Keratinocyte (primary cell): ENCODE measurements at regions not wholly inside any gene's neighbourhood (a gene's known extent, or its start where the extent isn't known, plus 50 kb on each side); places are given as distances from the start of the nearest gene placed in this dataset.

ENCODE experiments used
- DNase-seq: peaks from one replicate; pipeline ENCODE4 v3.0.0-alpha.2; 2011; ENCODE audit warnings: low read depth, missing footprints, low spot score
- FAIRE-seq: peaks from 2 replicates; lab custom pipeline; 2011; peaks lifted over from hg19 to GRCh38; lab: Jason Lieb, UNC
- H2AFZ ChIP-seq: 2 replicates; pipeline ENCODE4 v1.6.0; 2012; ENCODE audit warnings: low read length, control low read depth, inconsistent platforms; ENCODE audit not compliant: control insufficient read depth
- H3K27ac ChIP-seq: 2 replicates; pipeline ENCODE4 v1.5.1; 2011; ENCODE audit warnings: low read length; ENCODE audit not compliant: control insufficient read depth, insufficient read depth
- H3K27me3 ChIP-seq: 3 replicates; pipeline ENCODE4 v1.6.0; 2011; ENCODE audit warnings: low read length; ENCODE audit not compliant: control insufficient read depth, insufficient read depth; ENCODE audit errors: extremely low read depth
- H3K36me3 ChIP-seq, 2 experiments: 2 replicates in 1 of 2; 3 replicates in 1 of 2; pipeline ENCODE4 v1.5.1; 2011; ENCODE audit warnings: low read length in 2 of 2, mild to moderate bottlenecking in 1 of 2; ENCODE audit not compliant: control insufficient read depth in 2 of 2, insufficient read depth in 2 of 2; ENCODE audit errors: extremely low read depth in 1 of 2
- H3K4me1 ChIP-seq: 3 replicates; pipeline ENCODE4 v1.5.1; 2011; ENCODE audit warnings: low read length; ENCODE audit not compliant: control insufficient read depth, insufficient read depth; ENCODE audit errors: extremely low read depth
- H3K4me2 ChIP-seq: 3 replicates; pipeline ENCODE4 v1.6.0; 2011; ENCODE audit warnings: low read depth, low read length; ENCODE audit not compliant: control insufficient read depth, insufficient read depth; ENCODE audit errors: extremely low read depth
- H3K4me3 ChIP-seq, 3 experiments: fragments of 200-600 bp in 1 of 3; sonication (generic) in 1 of 3; 2 replicates in 2 of 3; 3 replicates in 1 of 3; pipeline ENCODE4 v1.5.1; 2011 to 2016; ENCODE audit warnings: low read length in 3 of 3, mild to moderate bottlenecking in 3 of 3, control low read depth in 2 of 3, inconsistent platforms in 1 of 3, low read depth in 1 of 3, mixed read lengths in 1 of 3, mixed run types in 1 of 3, moderate library complexity in 1 of 3; ENCODE audit not compliant: control insufficient read depth in 2 of 3, insufficient read depth in 2 of 3; ENCODE audit errors: extremely low read depth in 1 of 3
- H3K79me2 ChIP-seq: 2 replicates; pipeline ENCODE4 v1.6.0; 2012; ENCODE audit warnings: low read length; ENCODE audit not compliant: control insufficient read depth, insufficient read depth
- H3K9ac ChIP-seq: 3 replicates; pipeline ENCODE4 v1.6.0; 2011; ENCODE audit warnings: low read length; ENCODE audit not compliant: control insufficient read depth, insufficient read depth; ENCODE audit errors: extremely low read depth
- H3K9me1 ChIP-seq: 3 replicates; pipeline ENCODE4 v1.6.0; 2011; ENCODE audit warnings: low read length; ENCODE audit not compliant: control insufficient read depth, insufficient read depth; ENCODE audit errors: extremely low read depth
- H3K9me3 ChIP-seq: 2 replicates; pipeline ENCODE4 v1.5.1; 2012; ENCODE audit warnings: low read depth, low read length; ENCODE audit not compliant: control insufficient read depth
- H4K20me1 ChIP-seq: 3 replicates; pipeline ENCODE4 v1.6.0; 2011; ENCODE audit warnings: low read length; ENCODE audit not compliant: control insufficient read depth, insufficient read depth; ENCODE audit errors: extremely low read depth
- EZH2 ChIP-seq: IDR thresholded peaks from one replicate; pipeline ENCODE4 v1.6.1; 2012; ENCODE audit warnings: inconsistent platforms, mild to moderate bottlenecking, low read length, moderate library complexity
- dilution Hi-C: fragments of 300-500 bp; cut with MboI; formaldehyde crosslinking; loops from one replicate; pipeline ENCODE4 v1.7.0; 2020; ENCODE audit warnings: low sequenced_read_pairs; ENCODE audit not compliant: extremely low pct_ligation_motif_present
- TF ChIP-seq, protein P1 (sequence below), 3 experiments: IDR thresholded peaks in 1 of 3; conservative IDR thresholded peaks in 1 of 3; optimal IDR thresholded peaks in 1 of 3; 2 replicates in 2 of 3; 3 replicates in 1 of 3; pipeline versions ENCODE3 to v1.5.1; 2011; ENCODE audit warnings: low read length in 3 of 3, mild to moderate bottlenecking in 3 of 3, moderate library complexity in 2 of 3, control low read depth in 1 of 3, inconsistent platforms in 1 of 3; ENCODE audit not compliant: insufficient read depth in 2 of 3; ENCODE audit errors: extremely low read depth in 1 of 3

DNA sequence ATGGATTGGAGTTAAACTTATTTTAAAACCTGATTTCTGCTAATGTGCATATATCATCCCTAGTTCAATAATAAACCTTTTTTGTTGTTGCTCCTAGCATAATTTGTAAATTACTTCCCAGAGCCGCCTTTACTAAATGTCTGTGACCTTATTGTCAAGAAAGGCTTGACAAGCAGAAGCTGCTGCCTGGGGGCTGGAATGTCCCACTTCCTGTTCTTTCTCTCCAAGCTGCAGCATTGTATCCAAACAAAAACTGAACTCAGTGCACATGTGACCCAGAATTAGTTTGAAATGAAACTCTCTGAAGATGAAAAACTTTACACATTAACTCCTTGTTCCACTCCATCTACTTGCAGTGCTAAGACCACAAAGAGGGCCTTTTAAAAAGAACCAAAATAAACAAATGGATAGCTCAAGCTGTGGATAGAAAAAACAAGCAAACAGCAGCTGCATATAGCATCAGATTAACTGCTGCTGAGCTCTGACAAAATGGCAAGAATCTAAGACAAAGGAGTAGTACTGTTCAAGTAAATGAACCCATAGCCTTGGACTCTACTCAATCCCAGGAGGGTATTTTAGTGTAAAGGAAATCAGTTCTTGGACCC lies 99.8 kb upstream of the NEUROD1 start:
- no peak overlapping the region for H3K4me3 ChIP-seq
- no peaks in the 10 kb centered on the region for H3K27me3 ChIP-seq
- no peaks in the 10 kb centered on the region for H3K9me3 ChIP-seq
- peak overlapping the region; percentile 37 for H3K4me2 ChIP-seq
- peak overlapping the region; percentile 44 for H2AFZ ChIP-seq
- H3K79me2 ChIP-seq: no peaks in the 10 kb centered on the region
- FAIRE-seq: peak; percentile 32
- TF ChIP-seq, protein P1, sequence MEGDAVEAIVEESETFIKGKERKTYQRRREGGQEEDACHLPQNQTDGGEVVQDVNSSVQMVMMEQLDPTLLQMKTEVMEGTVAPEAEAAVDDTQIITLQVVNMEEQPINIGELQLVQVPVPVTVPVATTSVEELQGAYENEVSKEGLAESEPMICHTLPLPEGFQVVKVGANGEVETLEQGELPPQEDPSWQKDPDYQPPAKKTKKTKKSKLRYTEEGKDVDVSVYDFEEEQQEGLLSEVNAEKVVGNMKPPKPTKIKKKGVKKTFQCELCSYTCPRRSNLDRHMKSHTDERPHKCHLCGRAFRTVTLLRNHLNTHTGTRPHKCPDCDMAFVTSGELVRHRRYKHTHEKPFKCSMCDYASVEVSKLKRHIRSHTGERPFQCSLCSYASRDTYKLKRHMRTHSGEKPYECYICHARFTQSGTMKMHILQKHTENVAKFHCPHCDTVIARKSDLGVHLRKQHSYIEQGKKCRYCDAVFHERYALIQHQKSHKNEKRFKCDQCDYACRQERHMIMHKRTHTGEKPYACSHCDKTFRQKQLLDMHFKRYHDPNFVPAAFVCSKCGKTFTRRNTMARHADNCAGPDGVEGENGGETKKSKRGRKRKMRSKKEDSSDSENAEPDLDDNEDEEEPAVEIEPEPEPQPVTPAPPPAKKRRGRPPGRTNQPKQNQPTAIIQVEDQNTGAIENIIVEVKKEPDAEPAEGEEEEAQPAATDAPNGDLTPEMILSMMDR (optimal IDR thresholded peaks at IDR 0.05 in 1 of 3, IDR thresholded peaks at IDR 0.05 in 1 of 3, conservative IDR thresholded peaks at IDR 0.05 in 1 of 3; ENCODE audit: extremely low read depth in 1 of 3, insufficient read depth in 2 of 3, low read length in 3 of 3): no peak
- no peak for TF ChIP-seq EZH2
- dilution Hi-C loops: no loop called here
- H3K36me3 ChIP-seq: no peaks in the 10 kb centered on the region
- peaks cover 53% of the 10 kb centered on the region for H3K4me1 ChIP-seq
- H4K20me1 ChIP-seq: no peaks in the 10 kb centered on the region
- H3K9ac ChIP-seq: no peak overlapping the region
- DNase-seq: no peak
- H3K27ac ChIP-seq: peak overlapping the region; percentile 21
- no peaks in the 10 kb centered on the region for H3K9me1 ChIP-seq

GRCh38 chr2:181780657-181781056 lies 100.3 kb upstream of the NEUROD1 start:
- dilution Hi-C loops: no loop called here
- Histone ChIP-seq H2AFZ (peak overlapping the region; percentile 44), H3K27ac (peak overlapping the region; percentile 21)

More at GRCh38 chr2:181780657-181781056, 100.3 kb upstream of the NEUROD1 start:
- no peaks in the 10 kb centered on the region for H3K9me3 ChIP-seq
- H3K4me2 ChIP-seq: peak overlapping the region; percentile 1
- no peaks in the 10 kb centered on the region for H3K36me3 ChIP-seq
- DNase-seq: no peak
- no peaks in the 10 kb centered on the region for H3K9me1 ChIP-seq
- TF ChIP-seq, protein P1 (optimal IDR thresholded peaks at IDR 0.05 in 1 of 3, IDR thresholded peaks at IDR 0.05 in 1 of 3, conservative IDR thresholded peaks at IDR 0.05 in 1 of 3; ENCODE audit: extremely low read depth in 1 of 3, insufficient read depth in 2 of 3, low read length in 3 of 3): no peak
- no peak for TF ChIP-seq EZH2
- H3K4me3 ChIP-seq: no peak overlapping the region
- peak; percentile 29 for FAIRE-seq
- no peaks in the 10 kb centered on the region for H3K27me3 ChIP-seq
- no peaks in the 10 kb centered on the region for H3K79me2 ChIP-seq
- no peaks in the 10 kb centered on the region for H4K20me1 ChIP-seq
- H3K4me1 ChIP-seq: peaks cover 58% of the 10 kb centered on the region
- H3K9ac ChIP-seq: no peak overlapping the region
